Smooth muscle cell (in vitro differentiated cells): ENCODE measurements at regions not wholly inside any gene's neighbourhood (a gene's known extent, or its start where the extent isn't known, plus 50 kb on each side); places are given as distances from the start of the nearest gene placed in this dataset.

Experiments used
- DNase-seq: peaks from one replicate; lab custom pipeline; 2025; ENCODE audit not compliant: unreplicated experiment; lab: John Stamatoyannopoulos, UW
- H2AFZ ChIP-seq: fragments of 200-600 bp; sonication (generic); 2 replicates; pipeline ENCODE4 v1.6.0; 2016; ENCODE audit warnings: antibody characterized with exemption, low read depth, mild to moderate bottlenecking
- H3F3A ChIP-seq: fragments of 200-600 bp; sonication (generic); 2 replicates; pipeline ENCODE4 v1.6.0; 2017; ENCODE audit warnings: antibody characterized with exemption, low read depth
- H3K27ac ChIP-seq: fragments of 200-600 bp; sonication (generic); 2 replicates; pipeline ENCODE4 v1.5.1; 2016; ENCODE audit warnings: low read depth, mild to moderate bottlenecking
- H3K27me3 ChIP-seq: fragments of 200-600 bp; sonication (generic); 2 replicates; pipeline ENCODE4 v1.6.1; 2016; ENCODE audit warnings: low read depth, mild to moderate bottlenecking
- H3K36me3 ChIP-seq: fragments of 200-600 bp; sonication (generic); 2 replicates; pipeline ENCODE4 v1.5.1; 2016; ENCODE audit warnings: low read depth
- H3K4me1 ChIP-seq: fragments of 200-600 bp; sonication (generic); 2 replicates; pipeline ENCODE4 v1.5.1; 2016; ENCODE audit warnings: low read depth
- H3K4me2 ChIP-seq: fragments of 200-600 bp; sonication (generic); 2 replicates; pipeline ENCODE4 v1.6.0; 2016; ENCODE audit warnings: mild to moderate bottlenecking
- H3K4me3 ChIP-seq: fragments of 200-600 bp; sonication (generic); 2 replicates; pipeline ENCODE4 v1.5.1; 2016; ENCODE audit warnings: mild to moderate bottlenecking
- H3K79me2 ChIP-seq: fragments of 200-600 bp; sonication (generic); 2 replicates; pipeline ENCODE4 v1.6.0; 2016; ENCODE audit warnings: low read depth, mild to moderate bottlenecking
- H3K9ac ChIP-seq: fragments of 200-600 bp; sonication (generic); 2 replicates; pipeline ENCODE4 v1.6.0; 2016; ENCODE audit warnings: low read depth
- H3K9me3 ChIP-seq: fragments of 200-600 bp; sonication (generic); replicated peaks from 2 replicates; pipeline ENCODE4 v1.5.1; 2016; ENCODE audit warnings: low read depth
- H4K20me1 ChIP-seq: fragments of 200-600 bp; sonication (generic); 2 replicates; pipeline ENCODE4 v1.6.0; 2016; ENCODE audit warnings: low read depth
- CTCF ChIP-seq: fragments of 200-600 bp; sonication (generic); IDR thresholded peaks from 2 replicates; pipeline ENCODE4 v1.5.1; 2017; ENCODE audit warnings: borderline replicate concordance, mild to moderate bottlenecking, antibody characterized with exemption; ENCODE audit not compliant: insufficient read depth, poor library complexity, severe bottlenecking
- WGBS: methylation state at CpG from one replicate; pipeline ENCODE4 v1.1.7; 2016; ENCODE audit warnings: low lambda C conversion rate; 5-methylcytosine and 5-hydroxymethylcytosine counted together

GRCh38 chr2:220562375-220563140 lies 935.1 kb downstream of the SLC4A3 start:
- Histone ChIP-seq H3K4me1 (no peaks in the 10 kb centered on the region), H3K4me3 (no peak overlapping the region), H3K79me2 (no peaks in the 10 kb centered on the region), H3K27ac (no peak overlapping the region), H2AFZ (no peak overlapping the region), H3K9ac (no peak overlapping the region), H3K9me3 (no peaks in the 10 kb centered on the region), H3K27me3 (no peaks in the 10 kb centered on the region), H4K20me1 (no peaks in the 10 kb centered on the region), H3F3A (no peaks in the 10 kb centered on the region), H3K36me3 (no peaks in the 10 kb centered on the region), H3K4me2 (no peak overlapping the region)
- TF ChIP-seq CTCF = no peak
- DNase-seq = no peak
- 96% methylated on average over 4 of the region's 4 CpGs for WGBS

- Histone ChIP-seq H2AFZ (no peak overlapping the region), H3K36me3 (no peaks in the 10 kb centered on the region), H3K27me3 (no peaks in the 10 kb centered on the region), H3K9ac (no peak overlapping the region), H4K20me1 (no peaks in the 10 kb centered on the region), H3K4me3 (no peak overlapping the region), H3F3A (no peaks in the 10 kb centered on the region), H3K4me2 (no peak overlapping the region), H3K9me3 (no peaks in the 10 kb centered on the region), H3K4me1 (no peaks in the 10 kb centered on the region), H3K27ac (no peak overlapping the region), H3K79me2 (no peaks in the 10 kb centered on the region)
- no peak for DNase-seq
- 93% methylated on average over 8 of the region's 8 CpGs for WGBS
- TF ChIP-seq CTCF = no peak
Observed at GRCh38 chr2:220568296-220568695, 940.9 kb downstream of the SLC4A3 start.

GRCh38 chr2:220569112-220569897 lies 941.9 kb downstream of the SLC4A3 start:
- no peaks in the 10 kb centered on the region for H3K79me2 ChIP-seq
- 75% methylated on average over 8 of the region's 8 CpGs for WGBS
- DNase-seq = no peak
- H3K9me3 ChIP-seq = no peaks in the 10 kb centered on the region
- no peak overlapping the region for H3K9ac ChIP-seq
- H3K4me3 ChIP-seq = no peak overlapping the region
- no peaks in the 10 kb centered on the region for H3K27me3 ChIP-seq
- H3K27ac ChIP-seq = no peak overlapping the region
- no peaks in the 10 kb centered on the region for H4K20me1 ChIP-seq
- no peaks in the 10 kb centered on the region for H3K36me3 ChIP-seq
- no peaks in the 10 kb centered on the region for H3F3A ChIP-seq
- H3K4me1 ChIP-seq = no peaks in the 10 kb centered on the region
- no peak for TF ChIP-seq CTCF
- no peak overlapping the region for H2AFZ ChIP-seq
- H3K4me2 ChIP-seq = no peak overlapping the region
